ENCODE measurements at regions not wholly inside any gene's neighbourhood (a gene's known extent, or its start where the extent isn't known, plus 50 kb on each side); places are given as distances from the start of the nearest gene placed in this dataset.
"Not testable (repeated sequence)": the region's sequence is repeated elsewhere in the genome, so short reads cannot be mapped to it uniquely, and the experiment has no call there.

- TF ChIP-seq CTCF (IDR thresholded peaks at IDR 0.05); EZH2 (IDR thresholded peaks at IDR 0.05; ENCODE audit: borderline replicate concordance, insufficient read depth, low read depth, low read length, poor library complexity, severe bottlenecking): not testable (repeated sequence)
Observed at GRCh38 chr22:48911067-48911466, 916.6 kb downstream of the BRD1 start.
